DMS 273 (cell line): ENCODE measurements at regions not wholly inside any gene's neighbourhood (a gene's known extent, or its start where the extent isn't known, plus 50 kb on each side); places are given as distances from the start of the nearest gene placed in this dataset.
"Not testable (repeated sequence)": the region's sequence is repeated elsewhere in the genome, so short reads cannot be mapped to it uniquely, and the experiment has no call there.

ENCODE experiments used
- DNase-seq: peaks from one replicate; lab custom pipeline; 2025; ENCODE audit not compliant: unreplicated experiment; lab: John Stamatoyannopoulos, UW

- DNase-seq = not testable (repeated sequence)
Observed at GRCh38 chr3:91348064-91348463, 2240.6 kb downstream of the EPHA3 start.

DNA sequence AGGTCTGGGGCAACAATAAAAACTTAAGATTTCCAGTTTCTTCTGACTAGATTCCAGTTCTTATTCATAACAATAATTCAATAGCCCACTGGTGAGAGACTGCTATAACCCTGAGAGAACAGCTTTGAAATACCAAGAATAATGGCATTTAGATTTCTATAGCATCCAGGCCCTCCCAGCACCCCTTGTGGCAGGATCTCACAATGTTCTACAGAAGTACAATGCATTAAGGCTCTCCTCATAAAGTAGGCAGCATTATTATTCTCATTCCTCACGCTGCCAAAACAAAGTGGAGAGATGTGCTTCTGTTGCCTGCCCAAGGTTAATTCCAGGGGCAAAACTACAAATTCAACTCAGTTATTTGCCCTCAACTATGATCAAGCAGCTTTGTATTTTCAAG, 2241.7 kb downstream of the EPHA3 start:
- DNase-seq = not testable (repeated sequence)

- DNase-seq = not testable (repeated sequence)
Observed at GRCh38 chr3:91352161-91352560, 2244.7 kb downstream of the EPHA3 start.

DNA sequence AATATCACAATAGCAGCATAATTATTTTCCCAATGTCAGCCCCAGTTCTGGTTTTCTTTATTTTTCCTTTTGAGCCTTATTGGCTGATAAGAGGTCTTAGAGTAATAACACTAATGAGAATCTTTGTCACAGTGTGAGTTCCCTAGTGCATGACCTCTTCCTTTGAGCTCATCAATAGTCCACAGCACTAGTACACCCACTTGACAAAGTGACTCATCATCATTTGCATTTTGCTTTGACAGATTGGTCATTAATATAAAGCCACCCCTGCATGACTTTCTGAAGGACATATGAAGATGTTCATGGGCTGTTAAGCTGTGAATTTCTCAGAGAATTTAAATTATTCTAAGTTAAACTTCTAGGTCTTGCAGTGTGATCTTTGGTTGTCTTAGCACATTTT, 2251.9 kb downstream of the EPHA3 start:
- not testable (repeated sequence) for DNase-seq

DNA sequence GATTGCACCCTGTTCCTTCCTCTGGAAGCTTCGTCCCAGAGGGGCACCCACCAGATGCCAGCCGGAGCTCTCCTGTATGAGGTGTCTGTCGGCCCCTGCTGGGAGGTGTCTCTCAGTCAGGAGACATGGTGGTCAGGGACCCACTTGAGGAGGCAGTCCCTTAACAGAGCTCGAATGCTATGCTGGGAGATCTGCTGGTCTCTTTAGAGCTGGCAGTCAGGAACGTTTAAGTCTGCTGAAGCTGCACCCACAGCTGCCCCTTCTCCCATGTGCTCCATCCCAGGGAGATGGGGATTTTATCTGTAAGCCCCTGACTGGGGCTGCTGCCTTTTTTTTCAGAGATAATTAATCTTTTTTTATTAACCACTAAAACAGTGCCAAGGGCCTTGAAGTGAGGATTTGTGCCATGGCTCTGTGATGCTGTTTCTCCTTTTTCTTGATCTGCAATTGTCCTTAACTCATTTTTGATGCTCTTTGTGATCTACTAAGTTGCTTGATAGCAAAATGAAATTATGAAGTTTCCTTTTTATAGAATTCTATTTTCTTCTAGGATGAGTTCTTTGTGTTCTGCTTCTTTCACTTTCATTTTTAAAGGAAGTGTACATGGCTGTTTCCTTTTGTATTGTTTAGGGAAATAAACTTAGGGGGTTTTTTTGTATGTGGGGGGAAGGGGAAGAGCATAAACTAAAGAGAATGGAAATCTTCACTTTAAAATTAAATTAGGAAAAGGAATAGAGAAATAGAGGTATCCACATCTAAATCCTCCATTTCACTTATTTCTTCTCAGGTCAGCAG, 2275.9 kb downstream of the EPHA3 start:
- not testable (repeated sequence) for DNase-seq

GRCh38 chr3:91403938-91404337, 2296.5 kb downstream of the EPHA3 start:
- not testable (repeated sequence) for DNase-seq

DNA sequence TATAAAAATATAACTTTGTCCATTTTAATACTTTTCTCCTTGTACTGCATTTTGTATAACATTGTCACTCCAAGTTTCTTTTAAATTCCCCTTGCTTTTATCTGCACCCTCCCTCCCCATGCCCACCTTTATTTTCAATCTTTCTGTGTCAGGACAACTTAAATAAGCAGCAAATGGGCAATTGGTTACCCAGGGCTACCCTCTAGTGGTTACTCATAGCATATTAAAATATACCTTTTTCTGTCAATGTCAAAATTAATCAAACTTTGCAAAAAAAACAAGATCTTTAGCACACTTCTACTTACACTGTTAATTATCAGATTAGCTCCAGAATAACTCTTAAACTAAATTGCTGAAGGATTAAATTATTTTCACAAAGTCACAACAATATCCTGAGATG, 2334.6 kb downstream of the EPHA3 start:
- not testable (repeated sequence) for DNase-seq

- not testable (repeated sequence) for DNase-seq
Observed at GRCh38 chr3:91442483-91442882, 2335.1 kb downstream of the EPHA3 start.

GRCh38 chr3:91448379-91448778, 2341.0 kb downstream of the EPHA3 start:
- DNase-seq = not testable (repeated sequence)

DNA sequence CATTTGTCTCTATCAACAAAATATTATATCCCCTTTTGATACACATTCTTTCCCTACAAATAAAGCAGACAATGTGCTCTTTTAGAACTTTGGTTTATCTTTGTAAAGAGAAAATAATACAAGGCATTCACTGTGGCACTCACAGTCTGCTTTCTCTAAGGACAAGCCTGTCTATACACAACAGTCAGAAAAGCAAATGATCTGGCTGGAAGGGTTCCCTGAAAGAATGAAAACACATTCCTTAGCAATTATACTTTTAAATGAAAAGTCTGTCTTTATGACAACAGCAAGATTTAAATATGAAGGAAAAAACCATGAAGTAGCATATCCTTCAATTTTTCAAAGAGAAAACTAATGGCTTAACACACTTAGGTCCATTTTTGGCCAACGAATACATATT, 2359.1 kb downstream of the EPHA3 start:
- not testable (repeated sequence) for DNase-seq

DNA sequence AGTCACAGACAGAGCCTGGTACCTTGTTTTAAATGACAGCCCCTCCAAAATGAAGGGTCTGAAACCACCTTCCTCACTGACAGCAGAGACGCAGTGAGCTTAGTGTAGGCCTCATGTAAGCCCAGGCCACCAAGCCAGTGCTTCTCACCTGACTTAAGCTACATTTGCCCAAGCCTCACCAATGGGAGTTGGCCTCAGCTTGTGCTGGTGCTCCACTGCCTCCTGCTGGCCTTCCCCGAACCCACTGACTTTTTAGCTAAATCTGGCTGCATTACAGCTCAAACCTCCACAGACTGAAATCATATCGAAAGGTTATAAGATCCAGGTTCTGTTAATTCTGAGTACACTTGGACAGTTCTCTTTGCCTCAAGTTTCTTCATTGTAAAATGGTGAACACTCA, 2361.8 kb downstream of the EPHA3 start:
- not testable (repeated sequence) for DNase-seq

DNA sequence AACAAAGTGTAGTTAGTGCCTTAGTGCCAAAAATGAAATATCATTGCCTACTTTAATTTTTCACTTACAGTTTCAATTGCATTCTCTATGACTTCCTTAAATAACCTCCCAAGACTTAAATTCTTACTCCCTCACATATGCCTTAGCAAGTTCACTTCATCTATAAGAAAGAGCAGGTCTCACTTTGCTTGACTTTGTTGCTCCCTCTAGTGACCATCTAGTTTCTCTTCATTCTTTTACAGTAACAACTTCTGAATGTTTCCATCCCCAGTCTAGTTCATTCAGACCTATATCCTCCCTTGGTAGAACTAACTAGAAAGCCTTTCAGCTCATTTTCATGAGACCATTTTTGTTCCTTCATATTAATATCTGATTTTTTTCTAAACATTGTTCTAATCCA, 2377.6 kb downstream of the EPHA3 start:
- peak; percentile 39 for DNase-seq

GRCh38 chr3:91485891-91486290, 2378.5 kb downstream of the EPHA3 start:
- not testable (repeated sequence) for DNase-seq

GRCh38 chr3:91497712-91498111, 2390.3 kb downstream of the EPHA3 start:
- DNase-seq = not testable (repeated sequence)

DNA sequence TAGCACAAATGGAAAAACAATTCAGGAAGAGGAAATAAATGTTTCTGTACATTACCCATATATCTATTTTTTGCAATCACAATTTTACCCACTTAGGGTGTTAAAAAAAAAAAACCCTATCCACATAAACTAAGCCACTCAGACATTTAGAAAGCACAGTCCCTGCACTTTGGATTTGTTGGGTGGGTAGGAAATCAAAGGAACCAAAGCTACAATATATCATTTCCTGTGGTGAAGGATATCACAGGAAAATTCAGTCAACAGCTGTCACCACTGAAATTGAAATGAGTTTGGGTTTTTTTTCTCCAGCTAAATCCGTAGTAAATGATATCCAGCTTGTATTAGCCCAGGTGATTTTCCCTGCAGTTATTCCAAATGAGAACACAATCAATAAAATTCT, 2392.4 kb downstream of the EPHA3 start:
- not testable (repeated sequence) for DNase-seq

DNA sequence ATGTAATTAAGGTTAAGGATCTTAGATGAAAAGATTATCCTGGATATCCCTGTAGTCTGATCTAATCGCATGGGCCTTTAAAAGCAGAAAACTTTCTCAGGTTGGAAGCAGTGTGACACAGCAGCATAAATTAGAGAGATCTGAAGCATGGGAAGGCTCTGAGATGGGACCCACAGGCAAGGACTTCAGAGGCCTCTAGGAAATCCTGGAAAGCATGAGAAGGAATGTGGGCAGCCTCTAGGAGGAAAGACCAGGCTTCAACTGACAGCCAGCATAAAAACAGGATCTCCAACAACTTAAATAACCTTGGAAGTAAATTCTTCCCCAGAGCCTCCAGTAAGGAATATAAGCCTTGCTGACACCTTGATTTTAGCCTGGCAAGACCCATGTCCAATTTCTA, 2397.5 kb downstream of the EPHA3 start:
- DNase-seq = not testable (repeated sequence)
